Calu3 (cell line): ENCODE measurements at regions not wholly inside any gene's neighbourhood (a gene's known extent, or its start where the extent isn't known, plus 50 kb on each side); places are given as distances from the start of the nearest gene placed in this dataset.

Source experiments
- BruUV-seq: library from RNA; stranded (reverse); fragments of 400-500 nt; replicated peaks from 2 replicates; lab custom pipeline; 2021; lab: Mats Ljungman, UMichigan
- CTCF ChIA-PET: fragments of 300-600 bp; sonication (Branson Sonifier 250); formaldehyde crosslinking; loops from one replicate; lab custom pipeline; 2022; ENCODE audit warnings: antibody characterized with exemption; lab: Charles Lee
- DNase-seq: peaks from one replicate; pipeline ENCODE4 v3.0.0; 2022
- H3K27ac Mint-ChIP-seq: one replicate; pipeline ENCODE4 v1.8.0; 2022; ENCODE audit warnings: mixed read lengths; ENCODE audit not compliant: unreplicated experiment
- H3K27me3 Mint-ChIP-seq: one replicate; pipeline ENCODE4 v1.8.0; 2022; ENCODE audit warnings: mixed read lengths; ENCODE audit not compliant: unreplicated experiment
- H3K36me3 Mint-ChIP-seq: one replicate; pipeline ENCODE4 v1.8.0; 2022; ENCODE audit warnings: mild to moderate bottlenecking, moderate library complexity, mixed read lengths; ENCODE audit not compliant: insufficient read depth, unreplicated experiment
- H3K4me1 Mint-ChIP-seq: one replicate; pipeline ENCODE4 v1.8.0; 2022; ENCODE audit warnings: mild to moderate bottlenecking, low read depth, mixed read lengths; ENCODE audit not compliant: unreplicated experiment
- H3K4me3 Mint-ChIP-seq: one replicate; pipeline ENCODE4 v1.8.0; 2022; ENCODE audit warnings: mild to moderate bottlenecking, low read depth, moderate library complexity, mixed read lengths; ENCODE audit not compliant: unreplicated experiment
- H3K9me3 Mint-ChIP-seq: one replicate; pipeline ENCODE4 v1.8.0; 2022; ENCODE audit warnings: low read depth, mixed read lengths; ENCODE audit not compliant: unreplicated experiment
- intact Hi-C: fragments of 100-400 bp; cut with micrococcal nuclease; formaldehyde crosslinking; loops from one replicate; pipeline ENCODE4 v1.10.0; 2022; ENCODE audit not compliant: unreplicated experiment
- TF ChIP-seq, protein P1 (sequence below): fragments of 200-600 bp; IDR thresholded peaks from one replicate; pipeline ENCODE4 v1.8.0; 2022; ENCODE audit warnings: antibody characterized with exemption; ENCODE audit not compliant: unreplicated experiment

- intact Hi-C loops: no loop called here
- Mint-ChIP-seq H3K27ac (no peak overlapping the region), H3K4me1 (no peaks in the 10 kb centered on the region), H3K9me3 (no peaks in the 10 kb centered on the region), H3K27me3 (no peaks in the 10 kb centered on the region), H3K4me3 (no peak overlapping the region), H3K36me3 (no peaks in the 10 kb centered on the region)
- CTCF ChIA-PET: no interaction called here
- DNase-seq: no peak
- no TSS peak for BruUV-seq
- TF ChIP-seq, protein P1, sequence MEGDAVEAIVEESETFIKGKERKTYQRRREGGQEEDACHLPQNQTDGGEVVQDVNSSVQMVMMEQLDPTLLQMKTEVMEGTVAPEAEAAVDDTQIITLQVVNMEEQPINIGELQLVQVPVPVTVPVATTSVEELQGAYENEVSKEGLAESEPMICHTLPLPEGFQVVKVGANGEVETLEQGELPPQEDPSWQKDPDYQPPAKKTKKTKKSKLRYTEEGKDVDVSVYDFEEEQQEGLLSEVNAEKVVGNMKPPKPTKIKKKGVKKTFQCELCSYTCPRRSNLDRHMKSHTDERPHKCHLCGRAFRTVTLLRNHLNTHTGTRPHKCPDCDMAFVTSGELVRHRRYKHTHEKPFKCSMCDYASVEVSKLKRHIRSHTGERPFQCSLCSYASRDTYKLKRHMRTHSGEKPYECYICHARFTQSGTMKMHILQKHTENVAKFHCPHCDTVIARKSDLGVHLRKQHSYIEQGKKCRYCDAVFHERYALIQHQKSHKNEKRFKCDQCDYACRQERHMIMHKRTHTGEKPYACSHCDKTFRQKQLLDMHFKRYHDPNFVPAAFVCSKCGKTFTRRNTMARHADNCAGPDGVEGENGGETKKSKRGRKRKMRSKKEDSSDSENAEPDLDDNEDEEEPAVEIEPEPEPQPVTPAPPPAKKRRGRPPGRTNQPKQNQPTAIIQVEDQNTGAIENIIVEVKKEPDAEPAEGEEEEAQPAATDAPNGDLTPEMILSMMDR: no peak
Observed at GRCh38 chr13:72074663-72075062, 207.7 kb upstream of the DACH1 start.

- H3K4me1 Mint-ChIP-seq: no peaks in the 10 kb centered on the region
- intact Hi-C loops: no loop called here
- TF ChIP-seq, protein P1: no peak
- H3K27me3 Mint-ChIP-seq: no peaks in the 10 kb centered on the region
- no peak overlapping the region for H3K27ac Mint-ChIP-seq
- H3K9me3 Mint-ChIP-seq: no peaks in the 10 kb centered on the region
- H3K36me3 Mint-ChIP-seq: no peaks in the 10 kb centered on the region
- BruUV-seq: no TSS peak
- CTCF ChIA-PET: no interaction called here
- no peak overlapping the region for H3K4me3 Mint-ChIP-seq
- no peak for DNase-seq
Observed at GRCh38 chr13:72072261-72072660, 205.3 kb upstream of the DACH1 start.

- DNase-seq: no peak
- no peak overlapping the region for H3K27ac Mint-ChIP-seq
- H3K4me3 Mint-ChIP-seq: no peak overlapping the region
- TF ChIP-seq, protein P1: no peak
- H3K4me1 Mint-ChIP-seq: no peaks in the 10 kb centered on the region
- H3K36me3 Mint-ChIP-seq: no peaks in the 10 kb centered on the region
- H3K27me3 Mint-ChIP-seq: no peaks in the 10 kb centered on the region
- no TSS peak for BruUV-seq
- H3K9me3 Mint-ChIP-seq: no peaks in the 10 kb centered on the region
- intact Hi-C loops: no loop called here
- CTCF ChIA-PET: interaction anchor here (0.6 kb wide), 1 partner anchor 659 kb away, joined by 4 read pairs; no protein-coding TSS in a partner anchor
Observed at GRCh38 chr13:72071713-72072112, 204.7 kb upstream of the DACH1 start.

DNA sequence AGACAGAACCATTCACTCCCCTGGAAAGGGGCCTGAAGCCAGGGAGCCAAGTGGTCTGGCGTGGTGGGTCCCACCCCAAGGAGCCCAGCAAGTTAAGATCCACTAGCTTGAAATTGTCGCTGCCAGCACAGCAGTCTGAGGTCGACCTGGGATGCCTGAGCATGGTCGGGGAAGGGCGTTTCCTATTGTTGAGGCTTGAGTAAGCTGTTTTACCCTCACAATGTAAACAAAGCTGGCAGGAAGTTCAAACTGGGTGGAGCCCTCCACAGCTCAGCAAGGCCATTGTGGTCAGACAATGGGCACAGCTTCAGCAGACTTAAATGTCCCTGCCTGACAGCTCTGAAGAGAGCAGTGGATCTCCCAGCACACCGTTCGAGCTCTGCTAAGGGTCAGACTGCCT is 195.6 kb upstream of the DACH1 start:
- peaks cover 2% of the 10 kb centered on the region for H3K9me3 Mint-ChIP-seq
- intact Hi-C loops: no loop called here
- no peak overlapping the region for H3K27ac Mint-ChIP-seq
- H3K4me3 Mint-ChIP-seq: no peak overlapping the region
- no peaks in the 10 kb centered on the region for H3K36me3 Mint-ChIP-seq
- TF ChIP-seq, protein P1: no peak
- DNase-seq: peak; percentile 6
- no peaks in the 10 kb centered on the region for H3K27me3 Mint-ChIP-seq
- BruUV-seq: no TSS peak
- CTCF ChIA-PET: no interaction called here
- H3K4me1 Mint-ChIP-seq: no peaks in the 10 kb centered on the region
